Peyer's patch (tissue), 4 donors: ENCODE measurements at regions not wholly inside any gene's neighbourhood (a gene's known extent, or its start where the extent isn't known, plus 50 kb on each side); places are given as distances from the start of the nearest gene placed in this dataset.

Experiments used
- POLR2A ChIP-seq, 2 donors: fragments of 450-650 bp; IDR thresholded peaks; one replicate each; pipeline ENCODE4 v1.5.1; 2017; ENCODE audit warnings: antibody characterized with exemption in 2 of 2, mild to moderate bottlenecking in 2 of 2, moderate library complexity in 2 of 2
- TF ChIP-seq, protein P1 (sequence below), 6 experiments: fragments of 450-650 bp in 4 of 6; fragments of 200-600 bp in 2 of 6; sonication (generic) in 1 of 6; IDR thresholded peaks; one replicate each; pipeline ENCODE4 v1.5.1; 2017 to 2019; ENCODE audit warnings: antibody characterized with exemption in 6 of 6, mild to moderate bottlenecking in 3 of 6, moderate library complexity in 1 of 6

DNA sequence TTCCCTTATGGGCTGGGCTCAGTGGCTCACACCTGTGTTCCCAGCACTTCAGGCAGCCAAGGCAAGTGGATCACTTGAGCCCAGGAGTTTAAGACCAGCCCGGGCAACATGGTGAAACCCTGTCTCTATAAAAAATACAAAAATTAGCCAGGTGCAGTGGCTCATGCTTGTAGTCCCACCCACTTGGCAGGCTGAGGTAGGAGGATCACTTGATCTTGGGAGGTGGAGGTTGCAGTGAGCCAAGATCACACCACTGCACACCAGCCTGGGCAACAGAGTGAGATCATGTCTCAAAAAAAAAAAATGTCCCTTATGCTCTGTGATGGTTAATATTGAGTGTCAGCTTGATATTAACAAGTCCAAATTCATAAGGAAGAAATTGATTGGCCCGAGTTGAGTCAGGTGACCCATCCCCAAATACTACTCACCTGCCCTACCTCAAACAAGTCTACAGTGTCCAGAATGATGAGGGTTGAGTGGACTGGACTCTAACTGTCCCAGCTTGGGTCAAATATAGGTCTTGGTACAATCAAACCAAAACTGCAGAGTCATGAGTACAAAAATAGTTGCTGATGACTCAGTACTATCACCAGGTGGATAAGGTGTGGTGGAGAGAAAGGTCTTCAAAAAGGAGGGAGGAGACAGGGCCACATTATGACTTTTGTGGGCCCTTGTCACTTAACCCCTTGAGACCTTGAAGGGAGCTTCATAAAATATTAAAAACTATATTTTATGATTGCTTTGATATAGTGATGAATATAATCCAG, 161.0 kb downstream of the ZNF326 start:
- TF ChIP-seq POLR2A (IDR thresholded peaks at IDR 0.05), result no peak
- TF ChIP-seq, protein P1, sequence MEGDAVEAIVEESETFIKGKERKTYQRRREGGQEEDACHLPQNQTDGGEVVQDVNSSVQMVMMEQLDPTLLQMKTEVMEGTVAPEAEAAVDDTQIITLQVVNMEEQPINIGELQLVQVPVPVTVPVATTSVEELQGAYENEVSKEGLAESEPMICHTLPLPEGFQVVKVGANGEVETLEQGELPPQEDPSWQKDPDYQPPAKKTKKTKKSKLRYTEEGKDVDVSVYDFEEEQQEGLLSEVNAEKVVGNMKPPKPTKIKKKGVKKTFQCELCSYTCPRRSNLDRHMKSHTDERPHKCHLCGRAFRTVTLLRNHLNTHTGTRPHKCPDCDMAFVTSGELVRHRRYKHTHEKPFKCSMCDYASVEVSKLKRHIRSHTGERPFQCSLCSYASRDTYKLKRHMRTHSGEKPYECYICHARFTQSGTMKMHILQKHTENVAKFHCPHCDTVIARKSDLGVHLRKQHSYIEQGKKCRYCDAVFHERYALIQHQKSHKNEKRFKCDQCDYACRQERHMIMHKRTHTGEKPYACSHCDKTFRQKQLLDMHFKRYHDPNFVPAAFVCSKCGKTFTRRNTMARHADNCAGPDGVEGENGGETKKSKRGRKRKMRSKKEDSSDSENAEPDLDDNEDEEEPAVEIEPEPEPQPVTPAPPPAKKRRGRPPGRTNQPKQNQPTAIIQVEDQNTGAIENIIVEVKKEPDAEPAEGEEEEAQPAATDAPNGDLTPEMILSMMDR (IDR thresholded peaks at IDR 0.05), result no peak
